IMR-90 (cell line): ENCODE measurements at regions not wholly inside any gene's neighbourhood (a gene's known extent, or its start where the extent isn't known, plus 50 kb on each side); places are given as distances from the start of the nearest gene placed in this dataset.

Source experiments
- ATAC-seq: fragments of 200-7000 bp; cut with Tn5 transposase; 2 replicates; pipeline ENCODE4 v1.9.1; 2020; ENCODE audit warnings: low read depth, mild to moderate bottlenecking, moderate library complexity
- BruUV-seq: library from RNA; stranded (reverse); fragments of 400-500 nt; replicated peaks from 2 replicates; lab custom pipeline; 2021; lab: Mats Ljungman, UMichigan
- CTCF ChIA-PET: fragments of 300-600 bp; formaldehyde crosslinking; extraction: SDS; loops from one replicate; lab custom pipeline; 2021; ENCODE audit warnings: antibody characterized with exemption; lab: Yijun Ruan, JAX
- POLR2A ChIA-PET: fragments of 300-600 bp; sonication (Branson Sonifier 250); formaldehyde crosslinking; loops from one replicate; lab custom pipeline; 2022; ENCODE audit warnings: antibody characterized with exemption; ENCODE audit not compliant: unreplicated experiment; lab: Charles Lee
- DNase-seq: peaks from one replicate; pipeline ENCODE4 v3.0.0; 2013
- H2AFZ ChIP-seq: replicated peaks from 2 replicates; pipeline ENCODE3; 2013; ENCODE audit warnings: low read length, mild to moderate bottlenecking; ENCODE audit not compliant: poor library complexity
- H2AK5ac ChIP-seq: 2 replicates; pipeline ENCODE4 v1.6.1; 2013; ENCODE audit warnings: low read depth, low read length, inconsistent platforms
- H2AK9ac ChIP-seq: replicated peaks from 2 replicates; pipeline ENCODE3; 2013; ENCODE audit warnings: mild to moderate bottlenecking, low read depth, low read length, moderate library complexity; ENCODE audit not compliant: poor library complexity
- H2BK120ac ChIP-seq: 2 replicates; pipeline ENCODE4 v1.6.1; 2013; ENCODE audit warnings: low read depth, low read length, inconsistent platforms
- H2BK15ac ChIP-seq: 3 replicates; pipeline ENCODE4 v1.6.1; 2013; ENCODE audit warnings: low read depth, low read length, inconsistent platforms
- H2BK20ac ChIP-seq: 2 replicates; pipeline ENCODE4 v1.6.1; 2013; ENCODE audit warnings: low read depth, mild to moderate bottlenecking, inconsistent platforms, low read length, moderate library complexity
- H2BK5ac ChIP-seq: 2 replicates; pipeline ENCODE4 v1.6.1; 2013; ENCODE audit warnings: mild to moderate bottlenecking, low read depth, low read length, inconsistent platforms; ENCODE audit not compliant: poor library complexity, severe bottlenecking
- H3K14ac ChIP-seq: replicated peaks from 2 replicates; pipeline ENCODE4 v1.6.1; 2013; ENCODE audit warnings: low read depth, low read length, inconsistent platforms
- H3K18ac ChIP-seq: 2 replicates; pipeline ENCODE4 v1.6.1; 2013; ENCODE audit warnings: low read depth, low read length, control low read depth
- H3K23ac ChIP-seq: 2 replicates; pipeline ENCODE4 v1.6.1; 2013; ENCODE audit warnings: low read depth, low read length, inconsistent platforms
- H3K27ac ChIP-seq: 2 replicates; pipeline ENCODE4 v1.5.1; 2013; ENCODE audit warnings: mild to moderate bottlenecking, control low read depth, low read length; ENCODE audit not compliant: insufficient read depth
- H3K27me3 ChIP-seq: 2 replicates; pipeline ENCODE4 v1.6.1; 2013; ENCODE audit warnings: low read length; ENCODE audit not compliant: control insufficient read depth, insufficient read depth
- H3K36me3 ChIP-seq: 2 replicates; pipeline ENCODE4 v1.6.1; 2013; ENCODE audit warnings: low read length, mixed read lengths; ENCODE audit not compliant: control insufficient read depth, insufficient read depth
- H3K4ac ChIP-seq: 2 replicates; pipeline ENCODE4 v1.6.1; 2013; ENCODE audit warnings: low read depth, low read length, inconsistent platforms
- H3K4me1 ChIP-seq: 2 replicates; pipeline ENCODE4 v1.6.1; 2013; ENCODE audit warnings: low read length, mixed read lengths; ENCODE audit not compliant: control insufficient read depth, insufficient read depth
- H3K4me2 ChIP-seq: 2 replicates; pipeline ENCODE4 v1.6.1; 2013; ENCODE audit warnings: low read depth, mild to moderate bottlenecking, control low read depth, low read length, moderate library complexity
- H3K4me3 ChIP-seq: 2 replicates; pipeline ENCODE4 v1.5.1; 2013; ENCODE audit warnings: low read depth, mild to moderate bottlenecking, control low read depth, low read length, moderate library complexity; ENCODE audit not compliant: insufficient read depth
- H3K56ac ChIP-seq: 2 replicates; pipeline ENCODE4 v1.6.1; 2013; ENCODE audit warnings: low read length, inconsistent platforms; ENCODE audit not compliant: insufficient read depth; ENCODE audit errors: extremely low read depth
- H3K79me1 ChIP-seq, 2 experiments: 2 replicates each; pipeline ENCODE4 v1.6.1; 2013; ENCODE audit warnings: low read length in 2 of 2, inconsistent platforms in 1 of 2, low read depth in 1 of 2
- H3K9ac ChIP-seq: 2 replicates; pipeline ENCODE4 v1.6.1; 2013; ENCODE audit warnings: low read depth, low read length, control low read depth
- H3K9me1 ChIP-seq: 2 replicates; pipeline ENCODE4 v1.6.1; 2013; ENCODE audit warnings: low read length, inconsistent platforms; ENCODE audit not compliant: insufficient read depth
- H3K9me3 ChIP-seq: 2 replicates; pipeline ENCODE4 v1.6.1; 2013; ENCODE audit warnings: low read length; ENCODE audit not compliant: control insufficient read depth, insufficient read depth
- H4K20me1 ChIP-seq: 2 replicates; pipeline ENCODE4 v1.6.1; 2013; ENCODE audit warnings: low read length, inconsistent platforms; ENCODE audit not compliant: insufficient read depth
- H4K5ac ChIP-seq: 2 replicates; pipeline ENCODE4 v1.6.1; 2013; ENCODE audit warnings: mild to moderate bottlenecking, low read depth, low read length, control low read depth
- H4K8ac ChIP-seq, 2 experiments: 2 replicates each; pipeline ENCODE4 v1.6.1; 2013; ENCODE audit warnings: low read depth in 2 of 2, low read length in 2 of 2, control low read depth in 1 of 2, inconsistent platforms in 1 of 2
- H4K91ac ChIP-seq: 2 replicates; pipeline ENCODE4 v1.6.1; 2013; ENCODE audit warnings: low read depth, low read length, inconsistent platforms; ENCODE audit not compliant: insufficient read depth
- BHLHE40 ChIP-seq: fragments of 150-350 bp; IDR thresholded peaks from 2 replicates; pipeline ENCODE4 v1.6.1; 2016; ENCODE audit warnings: mild to moderate bottlenecking, low read depth, low read length
- CEBPB ChIP-seq: IDR thresholded peaks from 2 replicates; pipeline ENCODE4 v1.6.1; 2012; ENCODE audit warnings: low read depth, low read length, improper control_type of control experiment
- ELK1 ChIP-seq: fragments of 150-350 bp; IDR thresholded peaks from 2 replicates; pipeline ENCODE4 v1.6.1; 2016; ENCODE audit warnings: low read depth, mild to moderate bottlenecking, low read length, moderate library complexity, borderline replicate concordance
- NFE2L2 ChIP-seq: fragments of 150-350 bp; IDR thresholded peaks from 2 replicates; pipeline ENCODE4 v1.6.1; 2016; ENCODE audit warnings: low read depth, mild to moderate bottlenecking, low read length
- RCOR1 ChIP-seq: IDR thresholded peaks from 2 replicates; pipeline ENCODE4 v1.6.1; 2012; ENCODE audit warnings: mild to moderate bottlenecking, low read length, improper control_type of control experiment; ENCODE audit not compliant: insufficient replicate concordance
- USF2 ChIP-seq: fragments of 150-350 bp; IDR thresholded peaks from 2 replicates; pipeline ENCODE4 v1.6.1; 2017; ENCODE audit warnings: mild to moderate bottlenecking, antibody characterized with exemption, low read length, low read depth
- WGBS, 2 experiments: methylation state at CpG; one replicate each; pipeline versions ENCODE4 v1.1.5 to v1.1.7; 2013; ENCODE audit warnings: missing lambda C conversion rate in 2 of 2; ENCODE audit not compliant: insufficient read length in 1 of 2; ENCODE audit errors: extremely low coverage in 2 of 2; 5-methylcytosine and 5-hydroxymethylcytosine counted together
- dilution Hi-C: fragments of 300-500 bp; cut with HindIII; formaldehyde crosslinking; loops from one replicate; pipeline ENCODE4 v1.14.3; 2018; ENCODE audit warnings: low sequenced_read_pairs; ENCODE audit not compliant: unreplicated experiment
- in situ Hi-C: fragments of 300-500 bp; cut with MboI; formaldehyde crosslinking; loops from 3 replicates; pipeline ENCODE4 v1.14.3; 2019; ENCODE audit warnings: low sequenced_read_pairs, inconsistent platforms, mixed read lengths
- intact Hi-C: fragments of 100-400 bp; cut with micrococcal nuclease; formaldehyde crosslinking; loops from 2 replicates; pipeline ENCODE4 v1.10.0; 2022

GRCh38 chr4:78666830-78667258 lies 109.3 kb upstream of the BMP2K start:
- ChIA-PET CTCF (no interaction called here), POLR2A (interaction anchor here (0.6 kb wide), 1 partner anchor 108 kb away, joined by 29 read pairs; no protein-coding TSS in a partner anchor)
- Histone ChIP-seq H3K23ac (no peak overlapping the region), H4K8ac (no peak overlapping the region), H3K4ac (no peak overlapping the region), H3K27ac (no peak overlapping the region), H2AK5ac (no peak overlapping the region), H2BK15ac (no peak overlapping the region), H3K9ac (no peak overlapping the region), H4K5ac (no peak overlapping the region), H3K36me3 (no peaks in the 10 kb centered on the region), H3K4me1 (peaks cover 3% of the 10 kb centered on the region), H2BK120ac (no peak overlapping the region), H3K14ac (no peak overlapping the region), H4K20me1 (no peaks in the 10 kb centered on the region), H3K4me3 (no peak overlapping the region), H2AFZ (no peak overlapping the region), H3K4me2 (no peak overlapping the region), H3K56ac (no peak overlapping the region), H2BK5ac (no peak overlapping the region), H3K27me3 (no peaks in the 10 kb centered on the region), H3K9me3 (no peaks in the 10 kb centered on the region), H2AK9ac (no peak overlapping the region), H4K91ac (no peak overlapping the region), H3K9me1 (0 out of 2 replicates have a peak, but pooled peaks cover 3% of the 10 kb centered on the region), H3K18ac (no peak overlapping the region), H3K79me1 (no peaks in the 10 kb centered on the region), H2BK20ac (no peak overlapping the region)
- WGBS, 2 experiments, result no CpG with 5 or more reads among the region's 3 CpGs
- TF ChIP-seq ELK1, result no peak
- no peak for TF ChIP-seq USF2
- TF ChIP-seq BHLHE40, result no peak
- no peak for TF ChIP-seq RCOR1
- TF ChIP-seq NFE2L2, result no peak
- 0 out of 2 replicates have a peak, but pooled peaks have one; percentile 44 for TF ChIP-seq CEBPB
- dilution Hi-C loops (no loop called here), in situ Hi-C loops (no loop called here), intact Hi-C loops (no loop called here)
- no TSS peak for BruUV-seq
- no peak for ATAC-seq
- DNase-seq, result no peak
